SJCRH30 (cell line): ENCODE measurements at regions not wholly inside any gene's neighbourhood (a gene's known extent, or its start where the extent isn't known, plus 50 kb on each side); places are given as distances from the start of the nearest gene placed in this dataset.

ENCODE experiments used
- DNase-seq, 2 experiments: peaks; one replicate each; pipeline ENCODE4 v3.0.0-alpha.2; 2015 to 2020
- H3K27ac ChIP-seq: fragments of 250-450 bp; sonication (Bioruptor Pico); 2 replicates; pipeline ENCODE4 v1.5.1; 2020; ENCODE audit warnings: mild to moderate bottlenecking, moderate library complexity
- H3K27me3 ChIP-seq: fragments of 250-450 bp; sonication (Bioruptor Pico); 2 replicates; pipeline ENCODE4 v1.5.1; 2020; ENCODE audit warnings: mild to moderate bottlenecking, moderate library complexity
- H3K36me3 ChIP-seq: fragments of 250-450 bp; sonication (Bioruptor Pico); 2 replicates; pipeline ENCODE4 v1.5.1; 2020; ENCODE audit warnings: mild to moderate bottlenecking, moderate library complexity
- H3K4me1 ChIP-seq: fragments of 250-450 bp; sonication (Bioruptor Pico); 2 replicates; pipeline ENCODE4 v1.5.1; 2020; ENCODE audit warnings: mild to moderate bottlenecking, moderate library complexity
- H3K4me3 ChIP-seq: fragments of 250-450 bp; sonication (Bioruptor Pico); 2 replicates; pipeline ENCODE4 v1.5.1; 2020; ENCODE audit warnings: mild to moderate bottlenecking, moderate library complexity
- H3K9me3 ChIP-seq: fragments of 250-450 bp; sonication (Bioruptor Pico); replicated peaks from 2 replicates; pipeline ENCODE4 v1.5.1; 2020; ENCODE audit warnings: mild to moderate bottlenecking, moderate library complexity

DNA sequence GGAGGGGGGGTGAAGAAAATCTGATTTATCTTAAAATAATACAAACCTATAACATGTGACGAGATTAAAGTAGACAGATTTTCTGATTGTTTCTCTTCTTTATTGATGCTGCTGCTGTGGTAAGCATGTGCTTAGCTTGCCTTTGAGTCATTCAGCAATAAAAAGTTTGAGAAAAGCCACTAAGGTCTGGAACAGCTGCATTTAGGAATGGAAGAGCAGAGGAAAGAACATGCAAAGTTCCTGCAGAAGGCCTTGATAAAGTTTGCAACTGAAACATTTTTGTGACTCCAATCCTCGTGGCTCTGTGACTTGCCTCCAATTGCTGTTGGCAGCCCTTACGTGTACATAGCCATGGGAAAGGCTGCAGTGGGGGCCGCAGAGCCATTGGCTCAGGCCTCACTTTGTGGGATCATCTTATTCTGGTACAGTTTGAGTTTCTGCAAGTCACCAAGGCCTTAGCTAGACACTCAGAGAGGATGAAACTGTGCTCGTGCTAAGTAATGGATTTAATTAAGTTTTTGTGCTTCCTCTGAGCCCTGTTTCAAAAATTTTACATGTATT lies 370.2 kb downstream of the AASDHPPT start:
- H3K27ac ChIP-seq: no peak overlapping the region
- H3K36me3 ChIP-seq: no peaks in the 10 kb centered on the region
- peak in 1 of 2 experiments; percentile 2 for DNase-seq

DNA sequence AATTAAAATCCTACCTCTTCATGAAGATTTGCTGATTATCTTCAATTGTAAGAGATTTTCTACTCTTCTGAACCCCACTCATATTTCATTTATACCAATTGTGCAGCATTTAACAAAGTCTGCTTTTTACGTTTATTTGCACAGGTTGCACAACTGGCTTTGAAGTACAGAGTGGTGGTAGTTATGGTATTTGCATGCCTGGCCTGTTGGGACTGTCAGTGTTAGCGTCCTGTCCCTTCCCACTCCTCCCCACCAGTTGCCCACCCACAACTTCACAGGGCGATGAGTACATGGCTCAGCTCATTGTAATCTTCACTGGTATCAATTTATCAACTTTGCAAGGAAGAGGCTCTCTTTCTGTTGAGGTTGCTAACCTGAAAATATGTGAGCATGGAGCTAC lies 372.3 kb downstream of the AASDHPPT start:
- no peaks in the 10 kb centered on the region for H3K27me3 ChIP-seq
- H3K36me3 ChIP-seq: no peaks in the 10 kb centered on the region
- H3K4me3 ChIP-seq: no peak overlapping the region
- no peaks in the 10 kb centered on the region for H3K9me3 ChIP-seq
- H3K27ac ChIP-seq: no peak overlapping the region
- no peak for DNase-seq
- no peaks in the 10 kb centered on the region for H3K4me1 ChIP-seq

More for the DNA sequence above, 370.2 kb downstream of the AASDHPPT start:
- Histone ChIP-seq H3K4me3 (no peak overlapping the region), H3K9me3 (no peaks in the 10 kb centered on the region), H3K4me1 (no peaks in the 10 kb centered on the region), H3K27me3 (no peaks in the 10 kb centered on the region)

DNA sequence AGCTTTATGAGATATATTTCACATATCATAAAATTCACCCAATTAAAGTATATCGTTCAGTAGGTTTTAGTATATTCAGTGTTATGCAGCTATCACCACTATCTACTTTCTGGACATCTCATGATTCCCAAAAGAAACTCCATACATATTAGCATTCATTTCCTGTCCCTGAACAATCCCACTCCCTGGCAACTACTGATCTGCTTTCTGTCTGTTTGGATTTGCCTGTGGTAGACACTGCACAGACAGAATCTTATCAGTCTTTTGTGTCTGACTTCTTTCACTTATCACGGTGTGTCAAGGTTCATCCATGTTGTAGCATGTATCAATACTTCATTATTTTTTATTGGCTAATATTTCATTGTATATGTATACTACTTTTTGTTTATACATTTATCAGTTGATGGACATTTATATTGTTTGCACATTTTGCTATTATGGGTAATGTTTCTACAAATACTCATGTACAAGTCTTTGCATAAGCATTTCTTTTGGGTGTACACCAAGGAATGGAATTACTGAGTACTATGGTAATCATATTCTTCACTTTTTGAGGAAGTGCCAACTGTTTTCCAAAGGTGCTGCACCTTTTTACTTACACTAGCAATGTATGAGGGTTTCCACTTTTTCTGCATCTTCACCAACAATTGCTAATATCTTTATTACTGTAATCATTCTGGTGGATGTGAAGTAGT lies 373.9 kb downstream of the AASDHPPT start:
- DNase-seq: no peak
- Histone ChIP-seq H3K27me3 (no peaks in the 10 kb centered on the region), H3K9me3 (no peaks in the 10 kb centered on the region), H3K4me1 (no peaks in the 10 kb centered on the region), H3K27ac (no peak overlapping the region), H3K36me3 (no peaks in the 10 kb centered on the region), H3K4me3 (no peak overlapping the region)

DNA sequence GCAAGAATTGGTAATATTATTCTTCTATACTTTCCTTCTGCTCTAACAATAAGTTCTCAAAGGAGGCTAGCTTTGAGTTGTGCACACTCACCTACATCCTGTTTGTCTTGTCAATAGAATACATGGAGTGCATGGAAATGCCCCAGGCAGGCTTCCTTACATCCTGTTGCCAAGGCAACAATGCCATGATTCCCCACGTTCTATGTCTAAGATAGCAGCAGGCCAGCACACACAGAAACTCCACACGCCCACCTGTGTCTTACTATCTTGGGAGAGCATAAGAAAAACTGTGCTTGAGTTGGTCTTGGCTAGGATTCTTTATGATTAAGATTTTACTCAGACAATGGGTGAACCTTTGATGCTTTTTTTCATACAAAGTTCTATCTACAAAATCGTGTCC lies 379.2 kb downstream of the AASDHPPT start:
- Histone ChIP-seq H3K36me3 (no peaks in the 10 kb centered on the region), H3K27me3 (no peaks in the 10 kb centered on the region), H3K27ac (no peak overlapping the region), H3K4me3 (no peak overlapping the region), H3K4me1 (no peaks in the 10 kb centered on the region), H3K9me3 (no peaks in the 10 kb centered on the region)
- no peak for DNase-seq

DNA sequence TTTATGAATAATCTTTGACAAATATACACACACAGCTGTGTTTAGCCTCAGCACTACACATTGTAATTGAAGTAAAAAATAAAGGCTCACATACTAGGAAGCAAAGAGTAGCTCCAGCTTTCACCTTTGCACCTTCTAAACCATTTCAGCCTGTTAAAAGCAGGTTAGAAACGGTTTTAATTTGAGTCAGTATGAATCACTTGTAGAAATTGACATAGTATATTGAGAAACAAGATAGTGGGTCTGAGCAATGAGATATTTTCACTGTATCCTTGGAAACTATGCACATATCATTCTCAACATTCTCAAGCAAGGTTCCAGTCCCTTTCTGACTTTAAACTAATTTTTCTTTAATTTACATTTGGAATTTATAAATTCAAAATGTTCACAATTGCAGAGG lies 380.3 kb downstream of the AASDHPPT start:
- DNase-seq: no peak
- Histone ChIP-seq H3K36me3 (no peaks in the 10 kb centered on the region), H3K9me3 (no peaks in the 10 kb centered on the region), H3K4me3 (no peak overlapping the region), H3K27ac (no peak overlapping the region), H3K4me1 (peaks cover 8% of the 10 kb centered on the region), H3K27me3 (no peaks in the 10 kb centered on the region)

DNA sequence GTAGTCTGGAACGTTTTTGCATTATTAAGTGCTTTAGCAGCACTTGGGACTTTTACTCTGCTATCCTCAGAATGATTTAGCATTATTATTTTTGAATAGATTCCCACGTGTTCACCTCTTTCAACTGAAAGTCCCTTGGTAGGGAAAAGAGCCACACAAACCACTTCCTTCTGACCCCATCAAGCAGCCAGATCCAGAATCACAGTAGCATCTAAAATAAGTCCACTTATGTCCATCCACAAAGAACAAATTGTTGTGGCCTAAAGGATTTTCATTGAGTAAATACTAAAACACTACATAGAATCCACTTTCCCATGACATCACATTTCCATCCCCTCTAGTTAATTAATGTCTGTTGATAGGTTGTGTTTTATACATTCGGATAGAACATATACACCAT lies 381.7 kb downstream of the AASDHPPT start:
- no peak overlapping the region for H3K4me3 ChIP-seq
- H3K9me3 ChIP-seq: no peaks in the 10 kb centered on the region
- peaks cover 11% of the 10 kb centered on the region for H3K4me1 ChIP-seq
- no peaks in the 10 kb centered on the region for H3K36me3 ChIP-seq
- no peaks in the 10 kb centered on the region for H3K27me3 ChIP-seq
- no peak overlapping the region for H3K27ac ChIP-seq
- no peak for DNase-seq

DNA sequence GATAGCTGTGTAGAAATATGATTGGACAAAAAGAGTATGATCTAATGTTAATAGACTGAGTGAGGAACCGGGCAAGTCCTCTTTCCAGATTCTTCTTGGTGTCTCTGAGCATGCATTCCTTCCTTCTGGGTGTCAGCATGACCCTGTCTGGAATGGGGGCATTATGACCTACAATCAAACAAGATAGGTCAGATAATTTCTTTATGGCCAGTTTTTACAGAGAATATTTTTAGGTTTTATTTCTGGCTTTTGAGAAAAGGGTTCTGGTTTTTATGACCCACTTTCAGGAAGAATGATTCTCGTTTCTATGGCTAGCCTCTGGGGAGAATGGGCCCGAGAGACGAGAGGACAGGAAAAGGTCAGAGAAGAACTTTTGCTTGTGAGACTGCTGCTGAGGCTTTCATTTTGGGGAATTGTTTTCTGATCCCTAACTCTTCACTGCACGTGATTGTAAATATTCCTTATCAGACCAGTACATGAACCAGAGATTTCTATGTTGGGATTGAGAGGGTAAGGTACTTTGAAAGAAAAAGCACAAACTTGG lies 383.8 kb downstream of the AASDHPPT start:
- no peak overlapping the region for H3K4me3 ChIP-seq
- no peaks in the 10 kb centered on the region for H3K9me3 ChIP-seq
- DNase-seq: no peak
- no peaks in the 10 kb centered on the region for H3K36me3 ChIP-seq
- peaks cover 11% of the 10 kb centered on the region for H3K4me1 ChIP-seq
- H3K27ac ChIP-seq: no peak overlapping the region
- no peaks in the 10 kb centered on the region for H3K27me3 ChIP-seq

DNA sequence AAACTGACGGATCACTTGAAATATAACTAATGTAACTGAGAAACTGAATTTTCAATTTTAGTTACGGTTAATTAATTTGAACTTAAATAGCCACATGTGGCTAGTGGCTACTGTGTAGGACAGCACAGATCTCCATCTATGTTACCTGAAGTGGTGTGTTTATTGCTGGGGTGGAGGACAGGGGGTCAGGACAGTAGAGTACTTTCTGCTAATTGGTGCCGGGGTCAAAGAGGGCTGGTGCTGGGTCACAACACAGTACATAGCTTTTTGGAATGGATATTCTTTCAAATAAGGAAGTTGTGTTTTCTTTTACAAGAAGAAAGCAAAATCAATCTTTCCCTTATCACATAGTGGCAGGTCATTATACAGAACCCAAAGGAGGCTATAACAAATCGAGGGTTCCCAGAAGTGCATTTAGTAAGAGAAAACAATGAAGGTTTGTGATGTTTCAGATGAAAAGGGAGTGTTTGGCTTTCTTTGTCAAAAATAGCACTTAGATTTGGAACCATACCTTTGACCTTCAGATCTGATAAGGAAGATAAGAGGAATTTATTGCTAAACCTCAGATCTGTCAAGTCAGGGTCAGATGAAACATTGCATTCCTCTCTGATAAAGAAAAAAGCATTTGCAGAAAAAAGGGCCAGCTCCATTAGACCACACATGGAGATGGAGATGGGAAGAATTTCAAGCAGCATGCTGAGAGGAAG lies 384.5 kb downstream of the AASDHPPT start:
- Histone ChIP-seq H3K27me3 (no peaks in the 10 kb centered on the region), H3K4me3 (no peak overlapping the region), H3K36me3 (no peaks in the 10 kb centered on the region), H3K4me1 (peaks cover 13% of the 10 kb centered on the region), H3K27ac (no peak overlapping the region), H3K9me3 (no peaks in the 10 kb centered on the region)
- DNase-seq: peak in 1 of 2 experiments; percentile 9

DNA sequence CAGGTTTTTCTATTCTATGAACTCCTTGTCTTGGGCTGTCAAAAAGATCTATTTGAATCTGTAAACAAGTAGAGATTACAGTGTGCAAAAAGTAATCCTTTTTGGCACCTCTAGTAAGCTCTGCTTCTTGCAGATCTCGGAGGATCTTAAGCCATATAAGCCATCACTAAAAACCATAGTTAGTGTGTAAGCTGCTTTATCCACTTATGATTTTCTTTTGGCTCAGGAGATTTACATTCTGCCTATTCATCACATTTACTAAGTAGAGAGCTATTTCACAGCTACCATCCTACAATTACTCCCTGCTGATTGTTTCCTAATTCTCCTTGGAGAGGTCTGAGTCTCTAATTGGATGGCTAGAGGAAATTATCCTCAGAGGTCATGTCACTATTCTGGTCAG lies 385.7 kb downstream of the AASDHPPT start:
- Histone ChIP-seq H3K27me3 (no peaks in the 10 kb centered on the region), H3K4me1 (peaks cover 15% of the 10 kb centered on the region), H3K4me3 (no peak overlapping the region), H3K36me3 (no peaks in the 10 kb centered on the region), H3K27ac (no peak overlapping the region), H3K9me3 (no peaks in the 10 kb centered on the region)
- no peak for DNase-seq

DNA sequence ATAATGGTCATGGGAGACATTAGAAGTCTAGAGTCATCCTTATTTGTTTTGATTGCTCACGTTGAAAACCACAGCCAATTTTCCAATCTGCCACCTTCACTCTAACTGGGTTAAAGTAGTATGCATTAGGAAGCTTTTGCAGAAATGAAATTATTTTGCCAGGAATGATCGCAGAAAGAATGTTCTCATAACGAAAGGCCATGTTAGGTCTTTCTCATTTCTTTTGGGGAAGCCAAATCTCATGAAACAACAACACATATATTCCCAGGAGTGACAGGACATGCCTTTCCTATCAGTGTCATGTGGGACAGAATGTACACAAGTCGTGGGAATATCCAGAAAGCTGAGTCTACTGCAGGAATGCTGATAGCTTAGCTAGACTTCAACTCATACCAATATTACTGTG lies 386.3 kb downstream of the AASDHPPT start:
- Histone ChIP-seq H3K9me3 (no peaks in the 10 kb centered on the region), H3K27ac (no peak overlapping the region)
- no peak for DNase-seq

DNA sequence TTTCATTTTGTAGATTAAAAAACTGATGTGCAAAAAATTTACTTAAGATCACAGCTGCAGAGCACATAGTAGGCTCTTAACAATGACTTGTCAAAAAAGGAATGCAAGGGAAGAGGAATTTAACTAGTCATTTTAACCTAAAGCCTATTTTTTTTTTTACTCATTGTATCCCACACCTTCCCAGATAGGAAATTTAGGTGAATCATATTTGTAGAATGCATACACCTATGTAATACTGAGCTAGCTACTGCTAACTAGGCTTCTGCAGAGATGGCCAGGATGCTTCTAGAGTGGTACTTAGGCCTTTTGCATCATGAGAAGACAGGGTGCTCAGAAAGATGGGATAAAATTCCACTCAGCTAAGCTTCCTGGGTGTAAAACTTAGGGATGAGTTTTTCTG lies 387.3 kb downstream of the AASDHPPT start:
- no peaks in the 10 kb centered on the region for H3K36me3 ChIP-seq
- H3K27ac ChIP-seq: no peak overlapping the region
- no peaks in the 10 kb centered on the region for H3K9me3 ChIP-seq
- peaks cover 15% of the 10 kb centered on the region for H3K4me1 ChIP-seq
- DNase-seq: no peak
- H3K27me3 ChIP-seq: no peaks in the 10 kb centered on the region
- no peak overlapping the region for H3K4me3 ChIP-seq

More for the DNA sequence above, 386.3 kb downstream of the AASDHPPT start:
- no peaks in the 10 kb centered on the region for H3K36me3 ChIP-seq
- H3K4me1 ChIP-seq: peaks cover 15% of the 10 kb centered on the region
- H3K27me3 ChIP-seq: no peaks in the 10 kb centered on the region
- H3K4me3 ChIP-seq: no peak overlapping the region

DNA sequence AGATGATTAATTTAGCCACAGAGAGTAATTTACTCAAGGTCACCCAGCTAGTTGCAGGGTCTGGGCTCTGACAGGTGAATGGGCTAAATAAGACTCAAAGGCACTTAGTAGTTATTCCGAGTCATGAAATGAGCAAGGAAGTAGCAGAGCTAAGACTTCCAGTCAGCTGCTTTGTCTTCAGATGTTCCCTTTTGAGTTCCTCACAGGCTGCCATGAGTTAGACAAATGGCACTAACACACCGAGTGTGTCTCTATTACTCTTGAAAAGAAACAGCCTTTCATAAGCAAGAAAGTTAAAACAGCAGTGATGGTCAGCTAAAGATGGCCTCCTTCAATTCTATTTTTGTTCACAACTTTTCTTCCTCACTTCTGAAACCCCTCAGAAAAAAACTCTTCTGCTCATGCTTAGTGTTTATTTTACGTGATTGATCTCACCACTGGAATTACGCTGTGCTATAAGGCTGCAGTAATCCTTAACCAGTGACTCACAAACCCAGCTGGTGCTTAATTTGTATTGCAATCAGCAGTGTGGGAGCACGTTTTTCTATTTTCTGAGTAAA lies 389.1 kb downstream of the AASDHPPT start:
- H3K27ac ChIP-seq: no peak overlapping the region
- peaks cover 15% of the 10 kb centered on the region for H3K4me1 ChIP-seq
- peak overlapping the region; percentile 15 for H3K4me3 ChIP-seq
- no peaks in the 10 kb centered on the region for H3K9me3 ChIP-seq
- peak in 1 of 2 experiments; percentile 34 for DNase-seq
- H3K27me3 ChIP-seq: no peaks in the 10 kb centered on the region
- no peaks in the 10 kb centered on the region for H3K36me3 ChIP-seq

DNA sequence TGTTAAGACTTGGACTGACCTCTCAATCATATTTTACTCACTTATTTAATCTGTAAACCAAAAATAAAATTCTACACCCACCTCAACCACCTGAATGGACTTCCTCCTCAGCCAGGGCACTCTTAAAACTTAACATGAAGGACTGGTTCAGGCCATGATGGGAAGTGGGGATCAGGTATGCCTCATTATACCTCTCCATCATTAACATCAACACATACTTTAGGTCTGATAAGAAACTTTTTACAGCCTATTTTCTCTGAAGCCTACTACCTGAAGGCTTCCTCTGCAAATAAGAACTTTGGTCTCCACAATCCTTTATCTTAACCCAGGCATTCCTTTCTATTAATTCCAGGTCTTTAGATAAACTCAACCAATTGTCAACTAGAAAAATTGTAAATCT lies 390.0 kb downstream of the AASDHPPT start:
- H3K36me3 ChIP-seq: no peaks in the 10 kb centered on the region
- DNase-seq: no peak
- no peaks in the 10 kb centered on the region for H3K27me3 ChIP-seq
- no peak overlapping the region for H3K4me3 ChIP-seq
- H3K9me3 ChIP-seq: no peaks in the 10 kb centered on the region
- no peak overlapping the region for H3K27ac ChIP-seq
- peaks cover 9% of the 10 kb centered on the region; the same call in 1 of the 2 replicates for H3K4me1 ChIP-seq

DNA sequence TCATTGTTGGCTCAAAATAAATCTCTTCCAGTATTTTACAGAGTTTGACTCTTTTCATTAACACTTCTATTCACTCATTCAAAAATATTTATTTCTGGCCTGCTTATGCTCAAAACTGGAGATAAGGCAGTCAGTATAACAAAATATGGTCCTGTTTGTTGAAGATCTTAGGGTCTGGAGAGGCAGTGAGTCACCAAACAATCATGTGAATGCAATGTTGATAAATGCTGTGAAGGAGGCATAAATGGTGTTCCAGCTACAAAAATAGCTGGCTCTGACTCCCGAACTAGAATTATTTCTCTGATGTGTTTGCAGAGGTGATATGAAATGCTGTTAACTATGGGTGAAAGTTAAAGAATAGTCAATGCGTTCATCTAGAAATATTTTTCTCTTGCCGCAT lies 390.6 kb downstream of the AASDHPPT start:
- no peaks in the 10 kb centered on the region for H3K27me3 ChIP-seq
- H3K4me1 ChIP-seq: peaks cover 7% of the 10 kb centered on the region; the same call in 1 of the 2 replicates
- H3K36me3 ChIP-seq: no peaks in the 10 kb centered on the region
- H3K4me3 ChIP-seq: no peak overlapping the region
- no peaks in the 10 kb centered on the region for H3K9me3 ChIP-seq
- H3K27ac ChIP-seq: no peak overlapping the region
- no peak for DNase-seq

DNA sequence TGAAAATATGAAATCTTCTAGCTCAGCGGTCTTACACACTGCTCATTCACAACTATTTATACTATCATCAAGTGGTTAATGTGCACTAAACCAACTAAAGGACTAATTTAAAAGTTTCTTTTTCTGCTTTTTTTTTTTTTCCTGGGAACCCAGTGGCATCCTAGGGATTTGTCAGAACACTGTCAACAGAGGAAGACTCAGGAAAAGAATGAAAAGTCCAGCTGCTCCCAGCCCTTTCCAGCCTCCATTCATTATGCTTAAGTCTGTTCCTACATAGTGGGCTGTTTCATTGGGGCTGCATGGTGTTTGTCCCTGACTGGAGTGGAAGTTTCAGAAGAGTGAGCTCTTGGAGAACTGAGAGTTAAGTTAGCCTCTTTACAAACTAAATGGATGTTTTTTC lies 391.1 kb downstream of the AASDHPPT start:
- H3K36me3 ChIP-seq: no peaks in the 10 kb centered on the region
- no peak overlapping the region for H3K27ac ChIP-seq
- no peak overlapping the region for H3K4me3 ChIP-seq
- no peaks in the 10 kb centered on the region for H3K9me3 ChIP-seq
- H3K27me3 ChIP-seq: no peaks in the 10 kb centered on the region
- no peak for DNase-seq
- peaks cover 7% of the 10 kb centered on the region; the same call in 1 of the 2 replicates for H3K4me1 ChIP-seq
